Sigmoid colon (tissue), 4 donors: ENCODE measurements at regions not wholly inside any gene's neighbourhood (a gene's known extent, or its start where the extent isn't known, plus 50 kb on each side); places are given as distances from the start of the nearest gene placed in this dataset.

Experiments used
- EP300 ChIP-seq, 4 donors: sonication (generic); formaldehyde crosslinking; IDR thresholded peaks; one replicate each; pipeline ENCODE4 v1.6.1; 2017; ENCODE audit warnings: antibody characterized with exemption in 4 of 4
- POLR2AphosphoS5 ChIP-seq, 4 donors: sonication (generic); formaldehyde crosslinking; IDR thresholded peaks; one replicate each; pipeline ENCODE4 v1.6.1; 2017; ENCODE audit warnings: antibody characterized with exemption in 4 of 4
- TF ChIP-seq, protein P1 (sequence below), 4 experiments: fragments of 450-650 bp in 3 of 4; fragments of 200-600 bp in 1 of 4; IDR thresholded peaks; one replicate each; pipeline ENCODE4 v1.5.1; 2016 to 2019; ENCODE audit warnings: antibody characterized with exemption in 4 of 4, mild to moderate bottlenecking in 3 of 4, moderate library complexity in 2 of 4

- TF ChIP-seq, protein P1, sequence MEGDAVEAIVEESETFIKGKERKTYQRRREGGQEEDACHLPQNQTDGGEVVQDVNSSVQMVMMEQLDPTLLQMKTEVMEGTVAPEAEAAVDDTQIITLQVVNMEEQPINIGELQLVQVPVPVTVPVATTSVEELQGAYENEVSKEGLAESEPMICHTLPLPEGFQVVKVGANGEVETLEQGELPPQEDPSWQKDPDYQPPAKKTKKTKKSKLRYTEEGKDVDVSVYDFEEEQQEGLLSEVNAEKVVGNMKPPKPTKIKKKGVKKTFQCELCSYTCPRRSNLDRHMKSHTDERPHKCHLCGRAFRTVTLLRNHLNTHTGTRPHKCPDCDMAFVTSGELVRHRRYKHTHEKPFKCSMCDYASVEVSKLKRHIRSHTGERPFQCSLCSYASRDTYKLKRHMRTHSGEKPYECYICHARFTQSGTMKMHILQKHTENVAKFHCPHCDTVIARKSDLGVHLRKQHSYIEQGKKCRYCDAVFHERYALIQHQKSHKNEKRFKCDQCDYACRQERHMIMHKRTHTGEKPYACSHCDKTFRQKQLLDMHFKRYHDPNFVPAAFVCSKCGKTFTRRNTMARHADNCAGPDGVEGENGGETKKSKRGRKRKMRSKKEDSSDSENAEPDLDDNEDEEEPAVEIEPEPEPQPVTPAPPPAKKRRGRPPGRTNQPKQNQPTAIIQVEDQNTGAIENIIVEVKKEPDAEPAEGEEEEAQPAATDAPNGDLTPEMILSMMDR (IDR thresholded peaks at IDR 0.05), result no peak
- TF ChIP-seq POLR2AphosphoS5 (IDR thresholded peaks at IDR 0.05) (no peak), EP300 (IDR thresholded peaks at IDR 0.05) (no peak)
These were observed 77.1 kb upstream of the VSTM2A start for GRCh38 chr7:54465095-54465494.
